NCI-H2107 treated with DMSO at 0.1 percent for 48 hours (cell line): ENCODE measurements at regions not wholly inside any gene's neighbourhood (a gene's known extent, or its start where the extent isn't known, plus 50 kb on each side); places are given as distances from the start of the nearest gene placed in this dataset.

Experiments used
- DNase-seq: peaks from one replicate; lab custom pipeline; 2025; ENCODE audit not compliant: unreplicated experiment; lab: John Stamatoyannopoulos, UW

DNA sequence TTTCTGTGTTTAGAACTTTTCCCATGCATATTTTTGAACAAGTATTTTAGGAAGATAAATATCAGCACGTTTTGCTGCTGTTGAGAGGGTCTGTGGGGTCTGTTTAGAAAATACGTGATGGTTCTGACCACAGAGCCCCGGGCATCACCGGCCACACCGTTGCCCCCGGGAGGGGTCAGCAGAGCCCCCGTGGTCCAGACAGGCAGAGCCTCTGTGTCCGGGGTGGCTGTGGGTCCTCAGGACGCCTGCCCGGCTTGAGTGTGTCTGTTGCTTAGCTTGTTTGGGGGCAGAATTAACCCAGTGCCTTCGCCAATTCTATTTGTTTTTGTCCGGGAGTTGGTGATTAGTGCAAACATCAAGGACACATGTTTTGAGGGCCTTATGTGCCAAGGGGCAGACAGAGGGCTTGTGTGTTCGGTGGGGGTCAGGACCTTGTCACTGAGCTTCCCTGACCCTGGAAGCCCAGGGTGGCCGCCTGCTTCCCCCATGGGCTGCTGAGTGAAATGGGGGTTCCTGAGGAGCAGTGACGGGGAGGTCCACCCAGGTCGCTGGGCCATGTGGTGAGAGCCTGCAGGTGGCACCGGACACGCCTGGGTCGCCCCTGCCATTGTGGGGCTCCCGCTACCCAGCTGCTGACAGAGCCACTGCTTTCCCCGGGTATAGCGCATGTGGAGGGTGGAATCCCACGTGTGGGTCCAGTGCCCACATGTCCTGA lies 122.2 kb downstream of the SIK1 start:
- DNase-seq, result no peak

DNA sequence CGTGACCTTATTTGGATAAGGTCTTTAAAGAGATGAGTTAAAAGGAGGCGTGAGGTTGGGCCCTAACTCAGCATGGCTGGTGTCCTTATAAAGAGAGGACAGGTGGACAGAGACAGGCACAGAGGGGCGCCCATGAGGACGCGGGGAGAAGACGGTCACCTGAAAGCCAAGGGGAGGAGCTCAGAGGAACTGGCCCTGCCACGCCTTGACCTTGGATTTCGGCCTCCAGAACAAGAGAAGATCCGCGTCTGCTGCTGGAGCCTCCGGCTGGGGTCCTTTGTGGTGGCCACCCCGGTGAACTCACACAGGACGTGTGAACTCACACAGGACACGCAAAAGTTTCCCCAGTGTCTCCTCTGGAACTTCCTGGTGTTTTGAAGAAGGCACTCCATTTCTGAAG lies 122.7 kb downstream of the SIK1 start:
- no peak for DNase-seq

DNA sequence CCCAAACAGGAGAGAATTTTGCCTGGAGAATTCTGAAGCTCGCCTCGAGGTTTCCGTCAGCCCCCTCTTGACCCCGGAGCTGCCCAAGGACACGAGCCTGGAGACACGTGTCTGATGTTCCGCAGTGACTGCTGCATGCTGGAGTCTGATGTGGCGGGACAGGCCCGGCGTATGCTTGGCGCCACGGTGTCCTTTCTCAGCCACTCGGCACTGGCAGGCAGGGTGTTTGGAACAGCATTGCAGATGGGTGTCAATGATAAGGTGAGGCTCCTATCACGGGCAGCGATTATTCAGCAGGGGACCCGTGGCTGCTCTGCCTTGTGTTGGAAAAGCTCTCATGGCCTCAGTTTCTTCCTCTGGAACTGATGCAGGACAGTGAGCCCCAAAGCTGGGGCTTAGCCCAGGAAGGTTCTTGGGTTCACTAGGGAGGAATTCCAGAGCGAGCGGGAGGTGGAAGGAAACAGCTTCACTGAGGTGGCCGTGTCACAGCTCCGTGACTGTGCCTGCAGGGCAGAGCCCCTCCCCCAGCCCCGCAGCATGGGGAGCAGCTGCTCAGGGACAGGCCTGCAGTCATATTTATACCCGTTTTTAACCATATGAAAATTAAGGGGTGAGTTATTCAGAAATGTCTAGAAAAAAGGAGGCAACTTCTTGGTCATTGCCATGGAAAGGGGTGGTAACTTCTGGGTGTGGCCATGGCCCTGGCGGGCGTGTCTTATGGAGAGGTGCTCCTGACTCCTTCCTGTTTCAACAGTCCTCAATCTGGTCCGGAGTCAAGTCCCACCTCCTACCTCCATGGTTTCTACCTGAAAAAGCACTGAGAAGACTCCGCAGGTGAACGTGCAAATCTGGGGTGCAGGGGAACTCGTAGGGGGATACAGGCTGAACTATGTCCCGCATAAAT lies 123.4 kb downstream of the SIK1 start:
- DNase-seq, result no peak

GRCh38 chr21:43302769-43303168 lies 124.2 kb downstream of the SIK1 start:
- DNase-seq, result no peak

- no peak for DNase-seq
Observed at GRCh38 chr21:43302062-43302700, 124.8 kb downstream of the SIK1 start.

GRCh38 chr21:43301409-43302061 lies 125.4 kb downstream of the SIK1 start:
- no peak for DNase-seq

DNA sequence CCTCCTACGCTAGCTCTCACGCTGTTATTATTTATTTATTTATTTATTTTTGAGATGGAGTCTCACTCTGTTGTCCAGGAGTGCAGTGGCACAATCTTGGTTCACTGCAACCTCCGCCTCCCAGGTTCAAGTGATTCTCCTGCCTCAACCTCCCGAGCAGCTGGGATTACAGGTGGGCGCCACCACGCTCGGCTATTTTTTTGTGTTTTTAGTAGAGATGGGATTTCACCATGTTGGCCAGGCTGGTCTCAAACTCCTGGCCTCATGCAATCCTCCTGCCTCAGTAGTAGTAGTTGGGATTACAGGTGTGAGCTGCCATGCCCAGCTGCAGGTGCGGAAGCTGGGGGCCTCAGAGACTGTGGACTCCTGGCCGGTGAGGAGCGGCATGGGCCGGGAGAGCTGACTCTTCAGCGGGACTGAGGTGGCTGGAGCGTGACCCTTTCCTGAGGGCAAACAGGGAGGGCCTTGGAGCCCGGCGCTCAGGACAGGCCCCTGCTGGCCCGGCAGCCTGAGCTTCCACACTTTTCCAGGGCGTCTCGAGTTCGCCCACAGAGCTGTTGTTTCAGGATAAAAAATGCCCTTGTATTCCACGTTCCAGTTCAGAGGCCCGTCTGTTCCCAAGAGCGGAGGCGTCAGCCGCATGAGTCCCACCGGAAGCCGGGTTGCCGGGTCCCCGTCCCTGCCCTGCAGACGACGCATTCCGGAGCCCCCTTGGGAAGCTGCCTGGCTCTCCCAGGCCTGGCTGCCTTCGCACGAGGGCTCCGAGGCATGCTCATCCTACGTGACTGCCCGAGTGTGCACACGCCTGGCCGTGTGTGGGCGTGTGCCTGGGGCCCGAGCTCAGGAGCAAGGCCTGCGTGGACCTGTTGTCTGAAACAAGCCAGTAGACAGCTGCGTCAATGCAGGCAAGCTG lies 126.2 kb downstream of the SIK1 start:
- no peak for DNase-seq

DNA sequence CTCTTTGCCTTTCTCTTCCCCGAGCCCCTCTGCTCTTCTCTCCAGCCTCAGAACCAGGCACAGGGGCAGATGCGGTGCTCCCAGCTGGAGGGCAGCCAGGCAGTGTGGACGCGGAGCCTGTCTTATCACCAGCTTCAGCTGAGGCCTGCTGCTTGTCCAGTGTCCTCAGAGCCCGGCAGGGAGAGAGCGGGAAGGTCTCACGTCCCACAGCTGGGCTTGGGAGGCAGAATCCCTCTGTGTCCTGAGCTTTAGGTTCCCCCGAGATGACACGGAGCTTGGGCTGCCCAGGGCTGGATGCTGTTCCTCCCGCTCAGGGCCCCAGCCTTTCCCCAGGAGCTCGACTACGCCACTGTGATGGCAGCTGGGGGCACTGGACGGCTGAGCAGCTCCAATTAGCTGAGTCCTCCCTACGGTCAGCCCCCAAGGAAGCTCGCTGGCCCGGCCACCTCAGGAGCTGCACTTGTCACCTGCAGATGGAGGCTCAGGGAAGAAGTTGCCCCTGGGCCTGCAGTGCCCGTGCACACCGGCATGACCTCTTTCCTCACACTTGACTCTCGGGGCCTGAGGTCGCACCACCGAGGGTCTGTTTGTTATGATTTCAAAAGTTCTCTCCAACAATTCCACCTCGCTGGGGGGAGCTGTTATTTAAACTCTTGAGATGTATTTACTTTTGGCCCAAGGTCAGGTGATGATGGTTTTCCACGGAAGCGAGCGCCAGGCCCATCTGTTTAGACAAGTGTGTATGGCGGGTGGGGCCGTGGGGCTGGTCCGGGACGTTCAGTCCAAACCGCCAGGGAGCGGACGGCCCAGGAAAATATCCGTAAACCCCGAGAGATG lies 127.3 kb downstream of the SIK1 start:
- DNase-seq, result no peak

GRCh38 chr21:43298546-43299440 lies 128.1 kb downstream of the SIK1 start:
- no peak for DNase-seq

- no peak for DNase-seq
Observed at GRCh38 chr21:43297989-43298388, 128.9 kb downstream of the SIK1 start.

DNA sequence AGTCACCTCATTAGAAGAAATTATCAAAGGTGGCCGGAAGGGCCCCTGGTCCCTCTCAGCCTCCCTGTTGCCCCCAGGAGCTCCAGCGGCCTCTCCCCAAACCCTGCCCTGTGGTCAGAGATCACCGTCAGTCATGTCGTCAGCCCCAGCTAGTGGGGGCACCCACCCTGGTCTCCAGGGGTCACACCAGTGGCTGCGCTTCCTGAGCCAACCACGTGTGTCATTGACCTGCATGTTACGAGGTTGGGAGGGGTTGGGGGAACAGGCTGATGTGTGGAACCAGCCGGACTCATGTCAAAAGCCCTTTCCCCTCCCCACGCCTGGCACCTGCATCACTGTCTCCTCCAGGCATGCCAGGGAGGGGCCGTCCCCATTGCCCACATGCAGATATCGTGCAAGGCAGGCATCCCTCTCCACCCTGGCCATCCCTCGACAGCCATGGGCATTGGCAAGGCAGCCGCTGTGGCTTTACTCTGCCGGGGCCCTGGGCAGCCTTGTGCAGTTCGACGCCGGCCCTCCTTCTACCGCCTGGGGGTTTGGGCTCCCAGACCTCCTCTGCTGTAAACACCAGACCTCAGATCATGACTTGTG lies 128.7 kb downstream of the CRYAA start:
- no peak for DNase-seq

GRCh38 chr21:43295066-43295958 lies 126.5 kb downstream of the CRYAA start:
- DNase-seq, result peak; percentile 95

DNA sequence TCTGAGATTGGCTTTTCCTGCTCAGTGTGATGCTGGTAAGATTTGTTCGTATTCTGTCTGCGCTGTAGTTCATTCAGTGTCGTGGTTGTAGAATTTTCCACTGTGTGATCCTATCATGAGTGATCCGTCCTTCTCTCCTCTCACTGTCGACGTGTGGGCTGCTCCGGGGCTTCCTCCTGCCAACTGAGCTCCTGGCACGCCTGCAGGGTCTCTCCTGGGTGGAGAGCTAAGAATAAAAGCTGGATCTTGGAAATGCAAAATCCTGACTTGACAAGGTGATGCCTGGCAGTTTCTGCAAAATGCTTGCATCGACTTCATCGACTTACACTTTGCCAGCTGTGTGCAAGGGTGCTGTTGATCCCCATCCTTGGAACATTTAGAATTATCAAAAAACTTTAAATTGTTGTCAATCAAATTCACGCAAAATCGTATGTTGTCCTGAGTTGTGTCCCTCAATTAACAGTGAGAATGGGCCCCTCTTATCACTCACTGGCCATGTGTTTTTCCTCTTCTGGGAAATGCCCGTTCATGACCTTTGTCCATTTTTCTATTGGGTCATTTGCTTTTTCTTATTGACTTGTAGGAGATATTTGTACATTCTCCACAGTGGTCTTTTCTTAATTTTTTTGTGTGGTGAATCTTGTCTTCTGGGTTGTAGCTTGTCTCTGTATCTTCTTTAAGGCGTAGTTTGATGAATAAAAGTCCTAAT lies 125.5 kb downstream of the CRYAA start:
- no peak for DNase-seq

DNA sequence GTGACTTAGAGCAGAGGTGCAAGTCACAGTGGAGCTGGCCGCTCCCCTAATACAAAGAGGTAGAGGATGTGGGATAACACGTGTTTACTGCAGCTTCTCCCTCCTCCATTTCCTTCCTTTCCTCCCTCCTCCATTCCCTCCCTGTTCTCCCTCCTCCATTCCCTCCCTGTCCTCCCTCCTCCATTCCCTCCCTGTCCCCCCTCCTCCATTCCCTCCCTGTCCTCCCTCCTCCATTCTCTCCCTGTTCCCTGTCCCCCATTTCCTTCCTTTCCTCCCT lies 124.0 kb downstream of the CRYAA start:
- DNase-seq, result no peak

DNA sequence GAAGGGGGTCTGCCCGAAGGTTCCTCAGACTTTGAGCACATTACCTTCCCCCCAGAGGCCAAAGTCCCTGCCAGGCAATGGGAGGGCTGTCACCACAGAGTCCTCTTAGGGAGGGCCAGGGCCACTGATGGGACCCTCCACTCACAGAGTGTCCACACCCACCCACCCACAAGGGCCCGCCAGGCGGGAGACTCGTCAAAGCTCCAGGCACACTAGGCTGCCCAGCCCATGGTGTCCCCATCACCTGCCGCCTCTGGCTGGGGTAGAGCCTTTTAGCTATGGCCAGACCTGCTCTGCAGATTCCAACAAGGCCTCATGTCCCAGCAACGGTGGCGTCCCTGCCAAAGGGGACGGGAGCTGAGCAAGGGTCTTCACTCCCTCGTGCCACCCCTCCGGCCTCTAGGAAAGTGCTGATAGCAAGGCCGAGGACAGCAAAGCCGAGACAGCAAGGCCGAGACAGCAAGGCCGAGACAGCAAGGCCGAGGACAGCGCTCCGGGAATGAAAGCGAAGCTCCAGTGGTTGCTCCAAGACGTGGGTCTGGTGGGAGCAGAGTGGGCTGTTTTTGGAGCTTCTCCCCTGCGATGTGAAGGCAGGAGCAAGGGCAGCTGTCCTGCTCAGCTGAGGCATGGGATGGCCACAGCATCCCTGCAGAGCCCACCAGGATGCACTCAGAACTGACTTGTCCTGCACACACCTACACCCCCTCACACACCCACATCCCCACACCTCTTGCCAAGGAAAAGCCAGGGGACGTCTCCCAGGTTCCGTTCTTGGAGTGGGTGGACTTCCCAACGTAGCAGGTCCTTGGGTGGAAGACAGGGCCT lies 123.4 kb downstream of the CRYAA start:
- DNase-seq, result no peak
